ENCODE measurements at regions not wholly inside any gene's neighbourhood (a gene's known extent, or its start where the extent isn't known, plus 50 kb on each side); places are given as distances from the start of the nearest gene placed in this dataset.

GRCh38 chr14:50040895-50041465 lies 75.4 kb downstream of the VCPKMT start:
- Mint-ChIP-seq H3K4me1 (ENCODE audit: low read depth) (peaks cover 86% of the 10 kb centered on the region), H3K27me3 (ENCODE audit: insufficient read depth) (no peaks in the 10 kb centered on the region), H3K27ac (peak overlapping the region; percentile 98), H3K4me3 (peak overlapping the region; percentile 78), H3K36me3 (ENCODE audit: low read depth) (peaks cover 29% of the 10 kb centered on the region), H3K9me3 (peaks cover 7% of the 10 kb centered on the region)
- intact Hi-C loops (cut with micrococcal nuclease), result loop anchor here (1.0 kb wide), 2 partner anchors 190 to 280 kb away; partner anchors contain the start of gene SOS2
- DNase-seq (ENCODE audit: low spot score), result no peak

GRCh38 chr14:50041980-50042379 lies 74.4 kb downstream of the VCPKMT start:
- peaks cover 86% of the 10 kb centered on the region for H3K4me1 Mint-ChIP-seq (ENCODE audit: low read depth)
- peak overlapping the region; percentile 32 for H3K27ac Mint-ChIP-seq
- intact Hi-C loops (cut with micrococcal nuclease), result no loop called here
- no peaks in the 10 kb centered on the region for H3K27me3 Mint-ChIP-seq (ENCODE audit: insufficient read depth)
- no peak for DNase-seq (ENCODE audit: low spot score)
- H3K9me3 Mint-ChIP-seq, result peaks cover 8% of the 10 kb centered on the region
- H3K36me3 Mint-ChIP-seq (ENCODE audit: low read depth), result peaks cover 27% of the 10 kb centered on the region
- H3K4me3 Mint-ChIP-seq, result no peak overlapping the region

GRCh38 chr14:50044042-50044651 lies 72.2 kb downstream of the VCPKMT start:
- Mint-ChIP-seq H3K27me3 (ENCODE audit: insufficient read depth) (no peaks in the 10 kb centered on the region), H3K9me3 (peaks cover 8% of the 10 kb centered on the region), H3K4me1 (ENCODE audit: low read depth) (peaks cover 76% of the 10 kb centered on the region), H3K36me3 (ENCODE audit: low read depth) (peaks cover 22% of the 10 kb centered on the region), H3K4me3 (peak overlapping the region; percentile 64), H3K27ac (peak overlapping the region; percentile 97)
- DNase-seq (ENCODE audit: low spot score), result no peak
- intact Hi-C loops (cut with micrococcal nuclease), result no loop called here

- Mint-ChIP-seq H3K4me3 (peak overlapping the region; percentile 21), H3K27me3 (ENCODE audit: insufficient read depth) (no peaks in the 10 kb centered on the region), H3K27ac (peak overlapping the region; percentile 97), H3K36me3 (ENCODE audit: low read depth) (peaks cover 22% of the 10 kb centered on the region), H3K4me1 (ENCODE audit: low read depth) (peaks cover 66% of the 10 kb centered on the region), H3K9me3 (peaks cover 8% of the 10 kb centered on the region)
- intact Hi-C loops (cut with micrococcal nuclease), result loop anchor here (1.0 kb wide), 2 partner anchors 17 to 60 kb away; no protein-coding TSS in a partner anchor
- DNase-seq (ENCODE audit: low spot score), result peak; percentile 72
These were observed 71.2 kb downstream of the VCPKMT start for GRCh38 chr14:50045039-50045711.

- peaks cover 8% of the 10 kb centered on the region for H3K9me3 Mint-ChIP-seq
- intact Hi-C loops (cut with micrococcal nuclease), result loop anchor here (1.0 kb wide), 2 partner anchors 16 to 59 kb away; no protein-coding TSS in a partner anchor
- H3K4me3 Mint-ChIP-seq, result peak overlapping the region; percentile 21
- no peaks in the 10 kb centered on the region for H3K27me3 Mint-ChIP-seq (ENCODE audit: insufficient read depth)
- DNase-seq (ENCODE audit: low spot score), result no peak
- H3K4me1 Mint-ChIP-seq (ENCODE audit: low read depth), result peaks cover 60% of the 10 kb centered on the region
- peak overlapping the region; percentile 97 for H3K27ac Mint-ChIP-seq
- H3K36me3 Mint-ChIP-seq (ENCODE audit: low read depth), result peaks cover 20% of the 10 kb centered on the region
These were observed 70.5 kb downstream of the VCPKMT start for GRCh38 chr14:50045837-50046236.

- H3K27me3 Mint-ChIP-seq (ENCODE audit: insufficient read depth), result no peaks in the 10 kb centered on the region
- H3K9me3 Mint-ChIP-seq, result peaks cover 8% of the 10 kb centered on the region
- peak overlapping the region; percentile 51 for H3K27ac Mint-ChIP-seq
- intact Hi-C loops (cut with micrococcal nuclease), result no loop called here
- H3K4me1 Mint-ChIP-seq (ENCODE audit: low read depth), result peaks cover 47% of the 10 kb centered on the region
- peak overlapping the region; percentile 35 for H3K4me3 Mint-ChIP-seq
- H3K36me3 Mint-ChIP-seq (ENCODE audit: low read depth), result peaks cover 22% of the 10 kb centered on the region
- no peak for DNase-seq (ENCODE audit: low spot score)
These were observed 69.1 kb downstream of the VCPKMT start for GRCh38 chr14:50047274-50047676.

GRCh38 chr14:50049093-50049492 lies 67.3 kb downstream of the VCPKMT start:
- H3K4me3 Mint-ChIP-seq, result no peak overlapping the region
- intact Hi-C loops (cut with micrococcal nuclease), result no loop called here
- peaks cover 8% of the 10 kb centered on the region for H3K9me3 Mint-ChIP-seq
- DNase-seq (ENCODE audit: low spot score), result no peak
- H3K36me3 Mint-ChIP-seq (ENCODE audit: low read depth), result peaks cover 22% of the 10 kb centered on the region
- peaks cover 1% of the 10 kb centered on the region for H3K27me3 Mint-ChIP-seq (ENCODE audit: insufficient read depth)
- no peak overlapping the region for H3K27ac Mint-ChIP-seq
- H3K4me1 Mint-ChIP-seq (ENCODE audit: low read depth), result peaks cover 41% of the 10 kb centered on the region

- Mint-ChIP-seq H3K9me3 (peaks cover 8% of the 10 kb centered on the region), H3K4me1 (ENCODE audit: low read depth) (peaks cover 32% of the 10 kb centered on the region), H3K36me3 (ENCODE audit: low read depth) (peaks cover 22% of the 10 kb centered on the region), H3K4me3 (no peak overlapping the region), H3K27me3 (ENCODE audit: insufficient read depth) (peaks cover 1% of the 10 kb centered on the region), H3K27ac (no peak overlapping the region)
- intact Hi-C loops (cut with micrococcal nuclease), result no loop called here
- DNase-seq (ENCODE audit: low spot score), result no peak
These were observed 66.4 kb downstream of the VCPKMT start for GRCh38 chr14:50049703-50050570.

GRCh38 chr14:50051106-50051505 lies 65.3 kb downstream of the VCPKMT start:
- intact Hi-C loops (cut with micrococcal nuclease), result no loop called here
- Mint-ChIP-seq H3K9me3 (peaks cover under 1% of the 10 kb centered on the region), H3K27me3 (ENCODE audit: insufficient read depth) (peaks cover 1% of the 10 kb centered on the region), H3K36me3 (ENCODE audit: low read depth) (peaks cover 15% of the 10 kb centered on the region), H3K4me3 (no peak overlapping the region), H3K27ac (no peak overlapping the region), H3K4me1 (ENCODE audit: low read depth) (peaks cover 25% of the 10 kb centered on the region)
- DNase-seq (ENCODE audit: low spot score), result no peak

GRCh38 chr14:50051706-50052105 lies 64.7 kb downstream of the VCPKMT start:
- Mint-ChIP-seq H3K4me1 (ENCODE audit: low read depth) (peaks cover 25% of the 10 kb centered on the region), H3K4me3 (no peak overlapping the region), H3K9me3 (no peaks in the 10 kb centered on the region), H3K36me3 (ENCODE audit: low read depth) (peaks cover 12% of the 10 kb centered on the region), H3K27ac (no peak overlapping the region), H3K27me3 (ENCODE audit: insufficient read depth) (peaks cover 1% of the 10 kb centered on the region)
- intact Hi-C loops (cut with micrococcal nuclease), result no loop called here
- DNase-seq (ENCODE audit: low spot score), result no peak

- H3K27ac Mint-ChIP-seq, result peak overlapping the region; percentile 22
- intact Hi-C loops (cut with micrococcal nuclease), result no loop called here
- no peak for DNase-seq (ENCODE audit: low spot score)
- H3K36me3 Mint-ChIP-seq (ENCODE audit: low read depth), result peaks cover 12% of the 10 kb centered on the region
- H3K9me3 Mint-ChIP-seq, result no peaks in the 10 kb centered on the region
- H3K27me3 Mint-ChIP-seq (ENCODE audit: insufficient read depth), result peaks cover 1% of the 10 kb centered on the region
- peaks cover 25% of the 10 kb centered on the region for H3K4me1 Mint-ChIP-seq (ENCODE audit: low read depth)
- no peak overlapping the region for H3K4me3 Mint-ChIP-seq
These were observed 63.9 kb downstream of the VCPKMT start for GRCh38 chr14:50052517-50052916.

- H3K9me3 Mint-ChIP-seq, result no peaks in the 10 kb centered on the region
- no peak overlapping the region for H3K4me3 Mint-ChIP-seq
- H3K27ac Mint-ChIP-seq, result no peak overlapping the region
- peaks cover 11% of the 10 kb centered on the region for H3K36me3 Mint-ChIP-seq (ENCODE audit: low read depth)
- peaks cover 1% of the 10 kb centered on the region for H3K27me3 Mint-ChIP-seq (ENCODE audit: insufficient read depth)
- H3K4me1 Mint-ChIP-seq (ENCODE audit: low read depth), result peaks cover 31% of the 10 kb centered on the region
- no peak for DNase-seq (ENCODE audit: low spot score)
- intact Hi-C loops (cut with micrococcal nuclease), result no loop called here
These were observed 62.4 kb downstream of the VCPKMT start for GRCh38 chr14:50053935-50054334.
